HFF-Myc (cell line): ENCODE measurements at regions not wholly inside any gene's neighbourhood (a gene's known extent, or its start where the extent isn't known, plus 50 kb on each side); places are given as distances from the start of the nearest gene placed in this dataset.

Source experiments
- DNase-seq: peaks from one replicate; pipeline ENCODE4 v3.0.0-alpha.2; 2011; ENCODE audit warnings: low read depth; ENCODE audit errors: extremely low read depth
- H3K4me3 ChIP-seq: replicated peaks from 2 replicates; pipeline ENCODE4 v1.5.1; 2011; ENCODE audit warnings: low read depth, mild to moderate bottlenecking, control low read depth, low read length
- TF ChIP-seq, protein P1 (sequence below): IDR thresholded peaks from 2 replicates; pipeline ENCODE4 v1.5.1; 2012; ENCODE audit warnings: mild to moderate bottlenecking, low read depth, low read length, control low read depth; ENCODE audit errors: missing control alignments

DNA sequence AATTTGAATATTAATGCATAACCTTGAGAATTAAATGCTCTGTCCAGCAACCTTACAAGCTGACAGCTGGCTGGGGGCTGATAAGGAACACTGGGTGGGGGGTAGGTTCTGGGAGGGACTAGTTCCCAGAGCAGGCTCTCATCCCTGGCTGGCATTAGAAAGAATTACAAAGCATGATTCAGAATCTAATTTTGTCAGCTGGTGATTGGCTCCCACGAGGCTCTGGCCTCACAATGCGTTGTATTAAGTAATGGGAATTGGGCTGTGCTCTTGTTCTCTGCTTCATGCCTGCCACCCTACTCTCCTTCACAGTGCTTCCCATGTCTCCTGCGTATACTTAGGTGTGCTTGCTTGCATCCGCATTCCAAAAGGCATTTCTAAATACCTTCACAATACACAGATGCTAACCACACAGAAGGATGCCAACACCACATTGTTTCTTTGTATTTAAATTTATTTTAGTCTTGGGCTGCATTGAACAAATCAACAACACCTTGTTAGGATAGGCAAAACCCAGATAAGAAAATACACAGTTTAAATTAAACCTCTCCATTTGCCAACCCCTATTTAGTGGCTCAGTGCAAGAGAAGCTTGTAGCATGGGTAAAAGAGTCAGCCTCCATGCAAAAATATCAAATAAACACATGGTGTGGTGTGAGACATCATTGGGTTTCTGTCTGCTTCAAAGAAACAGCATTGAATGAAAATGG is 434.5 kb upstream of the JAG1 start:
- no peak for DNase-seq
- no peak overlapping the region for H3K4me3 ChIP-seq
- TF ChIP-seq, protein P1, sequence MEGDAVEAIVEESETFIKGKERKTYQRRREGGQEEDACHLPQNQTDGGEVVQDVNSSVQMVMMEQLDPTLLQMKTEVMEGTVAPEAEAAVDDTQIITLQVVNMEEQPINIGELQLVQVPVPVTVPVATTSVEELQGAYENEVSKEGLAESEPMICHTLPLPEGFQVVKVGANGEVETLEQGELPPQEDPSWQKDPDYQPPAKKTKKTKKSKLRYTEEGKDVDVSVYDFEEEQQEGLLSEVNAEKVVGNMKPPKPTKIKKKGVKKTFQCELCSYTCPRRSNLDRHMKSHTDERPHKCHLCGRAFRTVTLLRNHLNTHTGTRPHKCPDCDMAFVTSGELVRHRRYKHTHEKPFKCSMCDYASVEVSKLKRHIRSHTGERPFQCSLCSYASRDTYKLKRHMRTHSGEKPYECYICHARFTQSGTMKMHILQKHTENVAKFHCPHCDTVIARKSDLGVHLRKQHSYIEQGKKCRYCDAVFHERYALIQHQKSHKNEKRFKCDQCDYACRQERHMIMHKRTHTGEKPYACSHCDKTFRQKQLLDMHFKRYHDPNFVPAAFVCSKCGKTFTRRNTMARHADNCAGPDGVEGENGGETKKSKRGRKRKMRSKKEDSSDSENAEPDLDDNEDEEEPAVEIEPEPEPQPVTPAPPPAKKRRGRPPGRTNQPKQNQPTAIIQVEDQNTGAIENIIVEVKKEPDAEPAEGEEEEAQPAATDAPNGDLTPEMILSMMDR: no peak

DNA sequence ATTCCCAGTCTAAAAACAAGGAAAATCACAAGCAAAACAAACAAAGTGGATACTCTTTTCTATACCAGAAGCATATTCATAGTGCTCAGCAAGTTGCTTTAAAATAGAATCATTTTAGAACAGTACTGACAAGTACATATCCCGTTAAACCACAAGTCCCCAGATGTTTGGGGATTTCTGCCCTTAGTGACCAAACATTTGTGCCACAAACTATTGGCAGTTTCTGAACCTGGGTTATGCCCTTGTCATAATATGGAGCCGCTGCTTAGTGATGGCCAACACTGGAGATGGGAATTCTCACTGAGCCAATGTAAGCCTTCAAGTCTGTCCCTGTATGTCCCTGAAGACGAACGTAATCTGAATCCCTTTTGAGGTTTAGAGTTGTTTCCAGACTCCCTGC is 436.7 kb upstream of the JAG1 start:
- TF ChIP-seq, protein P1: no peak
- H3K4me3 ChIP-seq: no peak overlapping the region
- DNase-seq: no peak

GRCh38 chr20:11111191-11111590 is 437.4 kb upstream of the JAG1 start:
- TF ChIP-seq, protein P1: no peak
- no peak overlapping the region for H3K4me3 ChIP-seq
- no peak for DNase-seq

DNA sequence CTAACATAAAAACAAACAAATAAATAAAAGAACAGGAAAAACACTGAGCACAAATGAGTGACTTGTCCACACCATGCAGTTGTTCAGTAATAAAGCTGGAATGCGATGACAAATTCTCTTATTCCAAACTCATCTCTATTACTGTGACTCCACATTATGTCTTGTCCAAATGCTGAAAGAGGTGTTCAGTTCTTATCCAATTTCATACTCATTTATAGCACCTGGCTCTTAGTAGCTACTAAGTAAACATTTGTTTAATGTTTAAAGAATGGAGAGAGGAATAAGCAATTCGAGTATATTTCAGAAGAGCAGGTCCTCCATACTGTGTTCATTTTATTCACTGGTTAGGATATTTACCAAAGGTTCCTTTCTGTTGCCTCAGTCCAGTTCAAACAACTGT is 439.0 kb upstream of the JAG1 start:
- TF ChIP-seq, protein P1: no peak
- DNase-seq: no peak
- H3K4me3 ChIP-seq: no peak overlapping the region

DNA sequence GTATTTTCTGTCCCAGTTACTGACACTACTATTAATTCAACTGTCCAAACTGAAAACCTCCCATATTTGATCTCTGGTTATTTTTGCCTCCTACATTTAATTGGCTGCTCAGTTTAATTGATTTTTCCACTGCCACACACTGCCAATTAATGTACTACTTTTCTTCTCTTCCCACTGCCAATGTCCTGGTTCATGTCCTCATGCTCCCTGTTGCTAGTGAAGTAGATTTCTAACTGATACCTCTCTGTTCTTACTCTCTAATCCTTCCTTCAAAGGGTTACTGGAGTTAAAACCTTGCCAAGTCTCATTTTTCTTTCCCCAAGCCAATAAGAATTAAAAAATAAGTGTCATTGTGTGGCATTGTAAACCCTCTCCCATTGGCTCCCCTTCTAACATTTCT is 440.6 kb upstream of the JAG1 start:
- TF ChIP-seq, protein P1: no peak
- no peak for DNase-seq
- no peak overlapping the region for H3K4me3 ChIP-seq

GRCh38 chr20:11117808-11118528 is 444.2 kb upstream of the JAG1 start:
- no peak overlapping the region for H3K4me3 ChIP-seq
- TF ChIP-seq, protein P1: no peak
- no peak for DNase-seq
